Endothelial cell (in vitro differentiated cells): ENCODE measurements at regions not wholly inside any gene's neighbourhood (a gene's known extent, or its start where the extent isn't known, plus 50 kb on each side); places are given as distances from the start of the nearest gene placed in this dataset.

Experiments
- DNase-seq: peaks from one replicate; pipeline ENCODE4 v3.0.0; 2021; ENCODE audit warnings: low spot score
- H3K27ac Mint-ChIP-seq: one replicate; pipeline ENCODE4 v1.8.0; 2021; ENCODE audit warnings: mixed read lengths, inconsistent platforms; ENCODE audit not compliant: unreplicated experiment
- H3K27me3 Mint-ChIP-seq: one replicate; pipeline ENCODE4 v1.8.0; 2021; ENCODE audit warnings: mild to moderate bottlenecking, moderate library complexity, mixed read lengths, inconsistent platforms; ENCODE audit not compliant: unreplicated experiment
- H3K36me3 Mint-ChIP-seq: one replicate; pipeline ENCODE4 v1.8.0; 2021; ENCODE audit warnings: mild to moderate bottlenecking, low read depth, mixed read lengths, inconsistent platforms; ENCODE audit not compliant: unreplicated experiment
- H3K4me1 Mint-ChIP-seq: one replicate; pipeline ENCODE4 v1.8.0; 2021; ENCODE audit warnings: mild to moderate bottlenecking, mixed read lengths, inconsistent platforms; ENCODE audit not compliant: unreplicated experiment
- H3K4me3 Mint-ChIP-seq: one replicate; pipeline ENCODE4 v1.8.0; 2021; ENCODE audit warnings: mild to moderate bottlenecking, mixed read lengths, inconsistent platforms; ENCODE audit not compliant: unreplicated experiment
- H3K9me3 Mint-ChIP-seq: one replicate; pipeline ENCODE4 v1.8.0; 2021; ENCODE audit warnings: mixed read lengths, inconsistent platforms; ENCODE audit not compliant: unreplicated experiment
- CTCF ChIP-seq: fragments of 200-600 bp; sonication (generic); IDR thresholded peaks from one replicate; pipeline ENCODE4 v1.5.0; 2021; ENCODE audit warnings: antibody characterized with exemption; ENCODE audit not compliant: unreplicated experiment

GRCh38 chr2:128380961-128381938 is 62.6 kb upstream of the HS6ST1 start:
- no peak for DNase-seq
- H3K27me3 Mint-ChIP-seq: peaks cover 9% of the 10 kb centered on the region
- peaks cover 8% of the 10 kb centered on the region for H3K4me1 Mint-ChIP-seq
- no peak overlapping the region for H3K27ac Mint-ChIP-seq
- no peak overlapping the region for H3K4me3 Mint-ChIP-seq
- no peaks in the 10 kb centered on the region for H3K36me3 Mint-ChIP-seq
- TF ChIP-seq CTCF: no peak
- H3K9me3 Mint-ChIP-seq: no peaks in the 10 kb centered on the region

DNA sequence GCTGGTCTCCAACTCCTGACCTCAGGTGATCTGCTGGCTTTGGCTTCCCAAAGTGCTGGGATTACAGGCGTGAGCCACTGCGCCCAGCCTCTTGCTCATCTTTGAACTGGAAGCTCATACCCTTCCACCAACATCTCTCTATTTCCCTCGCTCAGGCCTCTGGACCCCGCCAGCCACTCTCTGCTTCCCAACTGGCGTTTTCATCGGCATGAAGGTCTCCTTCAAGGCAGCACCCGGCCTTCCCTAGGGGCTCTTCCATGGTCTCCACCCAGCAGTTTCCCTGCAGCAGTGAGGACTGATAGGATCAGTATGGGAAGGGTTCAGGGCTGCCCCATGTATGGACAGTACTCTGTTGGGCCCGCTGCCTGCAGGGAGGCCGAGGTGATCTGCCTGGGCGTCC is 65.8 kb upstream of the HS6ST1 start:
- Mint-ChIP-seq H3K27ac (no peak overlapping the region), H3K36me3 (no peaks in the 10 kb centered on the region), H3K27me3 (peaks cover 6% of the 10 kb centered on the region), H3K9me3 (no peaks in the 10 kb centered on the region), H3K4me1 (no peaks in the 10 kb centered on the region), H3K4me3 (no peak overlapping the region)
- TF ChIP-seq CTCF: no peak
- no peak for DNase-seq

DNA sequence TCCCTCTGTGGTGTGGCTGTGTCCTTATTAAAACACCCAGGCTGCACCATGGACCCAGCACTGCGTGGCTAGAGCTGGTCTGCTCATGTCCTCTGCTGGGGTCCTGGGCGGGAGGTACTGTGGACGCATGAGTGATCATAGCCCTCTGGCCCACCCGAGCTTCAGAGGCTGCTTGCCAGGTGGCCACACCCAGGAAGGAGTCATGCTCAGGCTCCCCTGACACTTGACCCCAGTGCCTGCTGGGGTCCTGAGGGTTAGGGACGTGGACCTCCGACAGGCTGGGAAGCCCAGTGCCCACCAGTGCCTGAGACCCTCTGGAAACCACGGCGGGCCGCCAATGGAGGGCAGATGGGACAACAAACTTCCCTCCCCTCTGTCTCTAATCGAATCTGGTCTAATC is 66.3 kb upstream of the HS6ST1 start:
- Mint-ChIP-seq H3K27ac (no peak overlapping the region), H3K4me1 (no peaks in the 10 kb centered on the region), H3K4me3 (no peak overlapping the region), H3K9me3 (no peaks in the 10 kb centered on the region), H3K27me3 (peaks cover 6% of the 10 kb centered on the region), H3K36me3 (no peaks in the 10 kb centered on the region)
- TF ChIP-seq CTCF: no peak
- DNase-seq: no peak

DNA sequence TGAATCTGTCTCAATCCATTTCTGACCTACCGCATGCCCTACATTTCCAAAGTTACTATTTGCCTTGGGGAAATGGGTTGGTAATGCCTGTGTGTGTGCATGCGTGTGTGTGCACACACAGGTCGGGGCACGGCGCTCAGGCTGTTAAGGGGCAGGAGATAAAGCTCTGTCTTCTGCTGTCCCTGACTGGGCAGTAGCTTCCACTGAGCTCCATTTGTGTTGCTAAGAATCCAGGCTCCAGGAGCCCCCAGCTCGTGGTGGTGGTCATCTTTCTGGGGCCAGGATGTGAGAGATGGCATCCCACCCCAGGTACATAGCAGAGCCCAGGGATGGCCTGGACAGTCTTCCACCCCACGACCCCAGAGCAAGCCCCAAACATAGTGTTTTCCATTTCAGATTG is 66.7 kb upstream of the HS6ST1 start:
- no peaks in the 10 kb centered on the region for H3K4me1 Mint-ChIP-seq
- no peaks in the 10 kb centered on the region for H3K36me3 Mint-ChIP-seq
- no peak overlapping the region for H3K27ac Mint-ChIP-seq
- no peak overlapping the region for H3K4me3 Mint-ChIP-seq
- H3K27me3 Mint-ChIP-seq: peaks cover 6% of the 10 kb centered on the region
- TF ChIP-seq CTCF: no peak
- no peaks in the 10 kb centered on the region for H3K9me3 Mint-ChIP-seq
- DNase-seq: no peak

GRCh38 chr2:128386066-128386465 is 67.4 kb upstream of the HS6ST1 start:
- Mint-ChIP-seq H3K4me1 (no peaks in the 10 kb centered on the region), H3K27ac (no peak overlapping the region), H3K27me3 (peaks cover 6% of the 10 kb centered on the region), H3K36me3 (no peaks in the 10 kb centered on the region), H3K9me3 (no peaks in the 10 kb centered on the region), H3K4me3 (no peak overlapping the region)
- no peak for DNase-seq
- no peak for TF ChIP-seq CTCF
